IPS-18c (cell line): ENCODE measurements at regions not wholly inside any gene's neighbourhood (a gene's known extent, or its start where the extent isn't known, plus 50 kb on each side); places are given as distances from the start of the nearest gene placed in this dataset.
"Not testable (repeated sequence)": the region's sequence is repeated elsewhere in the genome, so short reads cannot be mapped to it uniquely, and the experiment has no call there.

Experiments used
- H3K4me3 ChIP-seq: 2 replicates; pipeline ENCODE4 v1.7.0; 2013; ENCODE audit warnings: low read depth, mild to moderate bottlenecking, low read length, moderate library complexity; ENCODE audit not compliant: insufficient read depth
- H3K9me3 ChIP-seq: one replicate; pipeline ENCODE4 v1.6.1; 2013; ENCODE audit warnings: mild to moderate bottlenecking, low read length, moderate library complexity; ENCODE audit not compliant: control insufficient read depth, insufficient read depth

DNA sequence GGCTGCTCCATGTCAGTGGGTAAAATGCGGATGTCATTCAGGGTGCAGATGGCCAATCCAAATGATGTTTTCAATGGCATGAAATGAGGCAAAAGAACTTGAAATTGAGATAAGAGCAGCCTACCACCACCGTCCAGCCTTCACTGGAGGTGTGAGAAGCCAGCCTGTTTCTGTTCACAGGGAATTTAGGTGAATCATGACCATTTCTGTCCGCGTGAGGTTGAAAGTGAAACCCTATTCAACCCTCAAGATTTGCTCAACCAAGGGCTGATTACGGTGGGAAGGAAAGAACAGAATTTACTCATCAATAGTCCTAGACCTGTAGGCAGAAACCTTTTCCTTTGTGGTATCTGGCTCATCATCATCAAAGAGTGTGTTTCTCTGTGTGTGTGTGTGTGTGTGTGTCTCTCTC is 370.7 kb downstream of the COG6 start:
- H3K9me3 ChIP-seq: no peaks in the 10 kb centered on the region
- no peak overlapping the region for H3K4me3 ChIP-seq

- H3K4me3 ChIP-seq: no peak overlapping the region
- H3K9me3 ChIP-seq: no peaks in the 10 kb centered on the region
These were observed 371.3 kb downstream of the COG6 start for GRCh38 chr13:40026741-40027140.

DNA sequence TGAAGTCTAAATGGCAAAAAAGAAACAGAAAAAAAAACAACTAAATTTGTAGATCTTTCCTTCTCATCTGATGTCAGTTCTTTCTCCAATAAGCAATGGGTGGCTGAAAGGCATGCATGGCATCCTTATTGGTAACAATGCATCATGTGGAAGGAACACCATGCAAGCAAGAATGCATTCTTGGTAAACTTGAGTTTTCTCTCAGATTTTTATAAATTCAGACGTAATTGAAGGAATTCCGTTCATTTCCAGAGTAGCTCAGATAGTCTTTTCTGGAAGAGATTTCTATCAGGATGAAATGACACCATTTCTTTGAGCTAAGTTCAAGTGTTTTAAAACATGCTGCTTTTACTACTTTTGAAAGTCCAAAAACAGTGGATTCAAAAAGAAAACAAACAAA is 373.0 kb downstream of the COG6 start:
- H3K9me3 ChIP-seq: no peaks in the 10 kb centered on the region
- no peak overlapping the region for H3K4me3 ChIP-seq

GRCh38 chr13:40031031-40031430 is 375.6 kb downstream of the COG6 start:
- H3K9me3 ChIP-seq: no peaks in the 10 kb centered on the region
- H3K4me3 ChIP-seq: no peak overlapping the region

DNA sequence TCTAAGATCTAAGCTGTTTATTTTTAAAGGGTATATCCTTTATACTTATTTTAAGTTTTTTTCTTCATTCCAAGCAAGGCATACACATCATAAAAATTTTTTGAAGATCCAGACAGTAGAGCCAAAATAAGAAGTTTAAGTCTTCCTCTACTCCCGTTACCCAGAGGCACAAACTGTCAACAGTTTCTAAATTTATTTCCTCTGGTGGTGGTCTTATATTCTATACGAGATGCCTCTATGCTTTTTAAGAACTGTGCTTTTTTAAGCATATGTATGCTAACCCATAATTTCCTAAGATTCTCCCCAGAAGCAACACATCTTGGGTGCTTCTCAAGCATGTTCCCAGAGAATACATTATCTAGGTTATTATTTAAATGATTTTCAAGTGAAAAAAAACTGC is 383.6 kb downstream of the COG6 start:
- Histone ChIP-seq H3K9me3 (no peaks in the 10 kb centered on the region), H3K4me3 (no peak overlapping the region)

GRCh38 chr13:40042991-40043390 is 387.5 kb downstream of the COG6 start:
- no peak overlapping the region for H3K4me3 ChIP-seq

DNA sequence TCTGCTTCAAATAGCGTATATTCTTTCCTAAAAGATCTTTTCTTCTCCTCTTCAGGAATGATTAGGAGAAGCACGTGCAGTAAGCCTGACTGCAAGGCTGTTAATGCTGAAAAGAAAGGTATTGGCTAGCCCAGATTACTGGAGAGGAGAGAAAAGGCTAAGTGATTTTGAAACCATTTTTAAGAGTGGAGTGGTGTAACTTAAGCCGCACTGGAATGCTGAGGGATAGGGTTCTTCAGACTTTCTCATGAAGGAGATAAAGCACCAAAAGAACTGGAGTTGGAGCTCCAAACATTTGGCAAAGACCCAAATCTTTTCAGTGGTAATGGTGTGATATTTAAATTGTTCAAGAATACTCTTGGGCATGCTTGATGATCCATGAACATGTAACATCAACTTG is 388.3 kb downstream of the COG6 start:
- Histone ChIP-seq H3K4me3 (no peak overlapping the region), H3K9me3 (no peaks in the 10 kb centered on the region)

More at GRCh38 chr13:40042991-40043390, 387.5 kb downstream of the COG6 start:
- no peaks in the 10 kb centered on the region for H3K9me3 ChIP-seq

- Histone ChIP-seq H3K9me3 (no peaks in the 10 kb centered on the region), H3K4me3 (no peak overlapping the region)
These were observed 391.9 kb downstream of the COG6 start for GRCh38 chr13:40047322-40047771.

GRCh38 chr13:40048551-40048950 is 393.1 kb downstream of the COG6 start:
- Histone ChIP-seq H3K9me3 (no peaks in the 10 kb centered on the region), H3K4me3 (no peak overlapping the region)

- H3K9me3 ChIP-seq: no peaks in the 10 kb centered on the region
- no peak overlapping the region for H3K4me3 ChIP-seq
These were observed 397.5 kb downstream of the COG6 start for GRCh38 chr13:40052954-40053353.

DNA sequence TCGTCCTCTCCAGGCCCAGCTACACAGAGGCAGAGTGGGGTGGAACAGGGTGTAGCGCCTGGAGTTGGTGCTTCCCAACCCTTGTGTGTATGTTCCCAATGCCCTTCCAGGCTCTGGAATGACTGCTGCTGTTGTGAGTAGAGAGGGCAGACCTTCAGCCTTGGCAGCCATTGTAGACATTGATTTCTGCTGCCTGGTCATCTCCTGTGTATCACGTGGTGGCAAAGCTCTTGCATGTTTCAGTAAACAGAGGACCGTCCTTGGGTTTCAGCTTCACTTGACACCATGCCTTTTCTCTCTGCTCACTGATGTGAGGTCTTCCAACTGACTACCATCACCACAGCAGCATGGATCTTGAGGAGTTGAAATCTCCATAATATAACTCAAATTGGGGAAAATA is 397.9 kb downstream of the COG6 start:
- Histone ChIP-seq H3K4me3 (no peak overlapping the region), H3K9me3 (no peaks in the 10 kb centered on the region)

DNA sequence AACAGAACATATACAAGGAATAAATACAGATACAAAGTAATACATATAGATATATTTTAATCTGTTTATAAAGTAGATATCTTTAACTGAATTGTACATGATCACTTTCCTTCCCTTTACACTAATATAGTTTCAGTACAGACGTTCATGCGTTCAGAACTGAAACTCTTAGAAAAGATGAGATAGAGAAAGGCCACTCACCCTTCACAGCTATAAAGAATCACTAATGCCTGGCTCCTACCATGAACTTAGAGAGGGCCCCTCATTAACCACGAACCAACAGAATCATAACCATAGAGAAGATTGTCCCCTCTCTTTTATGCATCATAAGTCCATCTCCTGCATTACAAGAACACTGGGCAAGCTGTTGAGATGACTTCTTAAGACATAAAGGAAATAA is 399.0 kb downstream of the COG6 start:
- H3K9me3 ChIP-seq, H3K4me3 ChIP-seq: not testable (repeated sequence)

- Histone ChIP-seq H3K4me3 (no peak overlapping the region), H3K9me3 (no peaks in the 10 kb centered on the region)
These were observed 401.6 kb downstream of the COG6 start for GRCh38 chr13:40056898-40057619.

- no peak overlapping the region for H3K4me3 ChIP-seq
- no peaks in the 10 kb centered on the region for H3K9me3 ChIP-seq
These were observed 403.3 kb downstream of the COG6 start for GRCh38 chr13:40058757-40059236.

GRCh38 chr13:40059540-40060232 is 404.2 kb downstream of the COG6 start:
- no peak overlapping the region for H3K4me3 ChIP-seq
- H3K9me3 ChIP-seq: no peaks in the 10 kb centered on the region

GRCh38 chr13:40060296-40061007 is 405.0 kb downstream of the COG6 start:
- Histone ChIP-seq H3K4me3 (no peak overlapping the region), H3K9me3 (no peaks in the 10 kb centered on the region)

- Histone ChIP-seq H3K9me3 (no peaks in the 10 kb centered on the region), H3K4me3 (no peak overlapping the region)
These were observed 406.3 kb downstream of the COG6 start for GRCh38 chr13:40061466-40062450.
